ENCODE measurements at regions not wholly inside any gene's neighbourhood (a gene's known extent, or its start where the extent isn't known, plus 50 kb on each side); places are given as distances from the start of the nearest gene placed in this dataset.

DNA sequence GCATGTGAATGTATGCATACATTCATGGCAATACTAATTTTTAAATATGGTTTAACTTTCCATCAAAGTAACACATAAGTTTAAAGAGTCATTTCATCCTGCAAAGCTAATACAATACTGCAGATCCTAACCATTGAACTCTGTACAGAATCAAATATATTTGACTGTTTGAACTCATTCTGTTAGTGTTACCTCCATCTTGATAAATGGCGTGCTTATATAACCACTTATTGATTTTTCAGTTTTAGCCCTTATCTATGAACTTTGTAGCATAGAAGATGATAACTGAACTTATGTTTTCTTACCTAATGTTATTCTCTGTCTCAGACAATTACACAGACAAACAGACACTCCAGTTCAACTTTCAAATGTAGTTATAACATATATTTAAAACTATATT lies 731.0 kb upstream of the LRATD1 start:
- DNase-seq (ENCODE audit: low read depth) = no peak

DNA sequence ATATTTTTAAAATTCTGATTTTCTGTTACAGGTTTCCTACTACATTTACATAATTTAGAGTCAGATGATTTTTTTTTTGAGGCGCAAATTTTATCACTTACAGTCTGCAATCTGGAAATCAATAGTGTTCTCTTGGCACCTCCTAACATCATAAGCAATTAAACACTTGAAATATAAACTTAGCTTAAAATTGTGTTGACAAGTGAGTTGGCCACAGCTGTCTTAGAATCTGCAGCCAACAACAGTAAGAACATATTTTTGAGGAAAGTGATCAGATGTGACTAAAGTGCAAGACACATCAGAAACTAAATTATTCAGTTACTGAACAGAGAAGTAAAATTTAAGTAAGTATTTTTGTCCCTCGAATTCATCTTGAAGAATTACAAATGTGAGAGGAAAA lies 726.7 kb upstream of the LRATD1 start:
- no peak for DNase-seq (ENCODE audit: low read depth)

DNA sequence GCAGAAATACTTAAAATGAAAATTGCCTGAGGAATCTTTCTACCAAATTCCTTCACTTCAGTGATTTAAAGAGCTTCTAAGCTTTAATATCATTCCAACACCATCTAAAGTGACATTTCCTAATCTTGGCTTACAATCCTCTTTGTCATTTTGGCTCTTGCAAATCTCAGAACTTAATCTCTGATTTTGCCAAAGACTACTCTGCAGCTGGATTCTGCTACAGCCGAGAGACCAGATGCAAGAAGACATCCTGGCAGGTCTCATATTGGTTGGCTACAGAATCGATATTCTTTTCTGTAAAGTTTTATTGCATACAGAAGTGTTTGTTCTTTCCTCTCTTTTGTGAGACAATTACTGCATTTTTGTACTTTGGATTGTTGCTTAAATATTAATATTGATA lies 716.5 kb upstream of the LRATD1 start:
- DNase-seq (ENCODE audit: low read depth) = no peak

DNA sequence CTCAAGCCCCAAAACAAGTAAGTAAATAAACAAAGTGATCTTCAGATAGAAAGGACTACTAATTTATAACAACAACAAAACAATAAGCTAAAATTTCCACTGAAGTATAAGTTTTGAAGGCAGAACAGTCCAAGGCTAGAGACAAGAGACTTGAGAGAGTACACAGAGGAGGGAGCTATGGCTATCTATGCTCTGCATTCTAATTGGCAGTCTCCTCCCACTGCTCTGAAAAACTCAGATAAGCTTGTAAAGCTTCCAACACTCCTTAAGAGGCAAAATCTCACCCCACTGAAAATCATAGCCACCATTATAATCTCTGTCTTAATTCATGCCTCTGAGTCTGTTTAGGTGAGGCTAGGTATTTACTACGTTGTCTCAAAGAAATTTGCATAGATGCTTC lies 714.6 kb upstream of the LRATD1 start:
- no peak for DNase-seq (ENCODE audit: low read depth)

DNA sequence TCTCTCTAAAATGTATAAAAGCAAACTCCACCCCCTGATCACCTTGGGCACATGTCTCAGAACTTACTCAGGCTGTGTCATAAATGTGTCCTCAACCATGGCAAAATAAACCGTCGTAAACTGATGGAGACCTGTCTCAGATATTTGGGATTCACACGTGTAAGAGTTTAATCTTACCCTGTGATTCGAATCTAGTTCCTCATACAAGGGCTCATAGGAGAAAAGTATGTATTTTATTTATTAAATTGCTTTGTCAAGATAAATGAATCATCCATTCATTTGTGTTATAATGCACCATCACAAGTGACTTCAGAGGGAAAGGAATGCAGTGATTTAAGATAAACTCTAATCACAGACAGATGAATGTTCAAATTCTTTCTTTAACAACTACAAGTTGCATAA lies 712.5 kb upstream of the LRATD1 start:
- no peak for DNase-seq (ENCODE audit: low read depth)

DNA sequence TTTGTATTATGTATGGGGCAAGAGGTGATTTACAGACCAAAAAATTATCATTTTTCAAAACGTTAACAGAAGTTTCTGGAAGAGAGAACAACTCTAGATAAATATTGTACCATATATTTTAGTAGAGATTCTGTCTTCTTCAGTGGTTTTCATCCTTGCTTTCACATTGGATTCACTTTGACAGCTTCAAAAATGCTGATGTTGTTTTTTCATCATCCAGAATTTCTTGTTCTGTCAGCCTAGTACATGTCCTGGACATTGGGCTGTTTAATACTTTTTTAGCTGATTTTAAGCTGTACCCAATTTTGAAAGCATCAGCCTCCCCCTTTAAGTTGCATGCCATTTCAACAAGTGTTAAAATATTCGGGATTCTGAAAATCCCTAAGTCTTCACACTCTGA lies 711.3 kb upstream of the LRATD1 start:
- no peak for DNase-seq (ENCODE audit: low read depth)

DNA sequence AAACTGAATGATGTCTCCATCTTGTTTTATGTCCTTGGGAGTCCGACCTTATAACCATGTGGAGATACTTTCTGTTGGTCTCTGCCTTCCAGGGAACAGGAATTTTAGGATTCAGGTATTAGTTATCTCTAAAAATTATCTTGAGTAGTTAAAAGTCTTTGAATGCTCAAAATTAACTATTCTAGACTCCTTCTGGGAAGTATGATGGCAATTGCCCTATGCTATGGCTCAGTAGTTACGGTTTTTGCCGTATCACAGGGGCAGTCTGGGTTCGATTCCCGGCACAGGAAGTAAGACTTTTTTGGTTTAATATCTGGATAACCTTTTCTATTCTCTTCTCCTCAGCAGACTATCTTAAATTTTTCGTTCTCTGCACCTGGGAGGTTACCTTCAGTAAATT lies 708.7 kb upstream of the LRATD1 start:
- no peak for DNase-seq (ENCODE audit: low read depth)

DNA sequence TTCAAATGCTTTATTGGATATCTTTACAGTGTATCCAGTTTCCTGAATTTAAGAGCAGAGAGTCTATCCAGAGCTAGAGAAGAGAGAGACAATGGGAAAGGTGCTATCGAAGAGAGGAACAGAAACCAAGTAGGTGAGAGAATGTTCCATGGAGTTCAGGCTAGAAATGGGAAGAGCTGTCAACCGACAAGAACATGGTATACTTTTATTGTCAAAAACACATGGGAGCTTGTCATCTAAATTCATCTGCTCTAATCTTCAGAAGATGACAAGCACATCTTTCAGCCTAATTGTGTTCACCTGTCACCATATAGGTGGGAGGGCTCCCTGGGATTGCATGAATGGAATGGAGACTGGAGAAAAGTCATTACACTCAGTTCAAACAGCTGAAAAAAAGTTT lies 690.4 kb upstream of the LRATD1 start:
- no peak for DNase-seq (ENCODE audit: low read depth)

DNA sequence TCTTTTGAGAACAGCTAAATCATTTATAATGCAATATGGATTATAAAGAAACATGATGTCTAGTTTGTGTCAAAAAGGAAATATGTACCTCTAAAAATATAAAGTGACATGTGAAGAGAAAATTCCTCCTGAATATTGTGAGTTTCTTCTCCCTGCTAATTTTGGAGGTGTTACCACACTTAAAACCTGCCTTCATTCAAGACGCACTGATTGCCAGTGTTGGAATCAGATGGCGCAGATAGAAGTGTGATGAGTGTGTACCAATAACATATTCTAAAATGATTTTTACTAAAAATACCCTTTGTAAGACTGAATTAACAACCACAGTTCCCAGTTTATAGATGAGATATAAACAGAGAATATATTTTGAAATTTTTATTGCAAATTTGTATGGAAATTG lies 681.8 kb upstream of the LRATD1 start:
- DNase-seq (ENCODE audit: low read depth) = no peak

DNA sequence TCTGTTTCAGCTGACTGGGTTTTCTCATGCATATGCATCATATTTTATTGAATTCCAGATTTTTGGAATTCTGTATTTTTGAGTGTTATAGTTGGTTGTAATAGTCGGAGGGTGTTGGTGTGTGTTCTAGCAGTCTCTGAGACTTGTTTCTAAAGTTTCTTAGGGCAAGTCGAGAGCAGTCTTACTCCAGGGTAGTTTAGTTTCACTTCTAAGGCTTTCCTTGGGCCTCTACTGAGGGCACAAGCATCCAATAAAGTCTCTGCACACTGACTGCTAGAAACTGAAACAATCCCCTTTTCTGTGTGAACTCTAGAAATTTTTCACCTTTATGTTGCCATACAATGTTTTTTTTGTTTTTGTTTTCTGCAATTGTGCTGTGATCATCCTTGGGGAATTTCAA lies 663.7 kb upstream of the LRATD1 start:
- no peak for DNase-seq (ENCODE audit: low read depth)

DNA sequence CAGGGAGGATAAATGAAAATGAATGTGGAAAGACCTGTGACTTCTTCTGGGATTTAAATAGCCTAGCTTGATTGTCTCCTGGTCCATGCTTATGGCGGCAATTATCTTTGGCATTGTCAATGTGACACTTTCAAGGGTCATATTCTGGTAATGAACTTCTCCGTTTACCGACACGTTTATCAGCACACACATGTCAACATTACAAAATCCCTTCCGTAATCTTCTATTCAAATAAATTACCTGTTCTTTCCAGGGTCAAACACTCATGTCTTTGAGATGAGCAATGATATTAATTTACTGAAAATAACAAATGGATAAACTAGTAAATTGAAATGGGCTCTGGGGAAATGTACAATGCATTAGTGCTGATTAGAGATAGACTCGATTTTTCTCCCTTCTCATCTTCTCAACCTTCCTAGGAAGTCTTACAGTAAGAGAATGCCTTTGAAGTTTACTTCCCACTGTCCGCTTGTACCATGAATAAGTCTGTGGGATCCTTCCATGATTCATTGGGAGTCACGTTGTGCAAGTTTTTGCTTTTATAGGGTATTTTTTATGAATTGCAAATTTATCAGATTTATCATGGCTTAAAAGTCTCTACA lies 646.3 kb upstream of the LRATD1 start:
- DNase-seq (ENCODE audit: low read depth) = no peak

DNA sequence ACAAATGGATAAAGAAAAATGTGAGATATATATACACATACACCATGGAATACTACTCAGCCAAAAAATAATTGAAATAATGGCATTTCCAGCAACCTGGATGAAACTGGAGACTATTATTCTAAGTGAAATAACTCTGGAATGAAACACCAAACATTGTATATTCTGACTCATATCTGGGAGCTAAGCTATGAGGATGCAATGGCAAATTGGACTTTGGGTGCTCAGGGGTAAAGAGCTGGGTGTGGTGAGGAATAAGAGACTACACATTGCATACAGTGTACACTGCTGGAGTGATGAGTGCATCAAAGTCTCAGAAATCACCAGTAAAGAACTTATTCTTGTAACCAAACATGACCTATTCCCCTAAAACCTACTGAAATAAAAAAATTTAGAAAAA lies 636.0 kb upstream of the LRATD1 start:
- no peak for DNase-seq (ENCODE audit: low read depth)

DNA sequence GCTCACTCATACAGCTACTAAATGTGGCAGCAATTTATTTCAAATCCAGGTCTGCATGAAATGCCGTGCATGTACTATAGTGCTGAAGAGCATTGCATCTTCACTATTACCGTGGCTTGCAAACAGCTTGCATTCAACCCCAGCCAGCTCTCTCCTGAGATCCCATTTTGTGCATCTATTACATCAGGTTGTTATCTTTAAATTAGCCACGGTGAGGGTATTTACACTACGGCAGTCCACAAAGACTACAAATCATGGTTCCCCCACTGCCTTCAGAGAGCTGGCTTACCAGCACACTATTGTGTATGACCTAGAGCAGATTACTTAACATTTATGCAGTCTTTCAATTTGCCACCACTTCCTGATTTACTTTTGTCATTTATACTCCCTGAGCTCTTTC lies 621.3 kb upstream of the LRATD1 start:
- DNase-seq (ENCODE audit: low read depth) = no peak

DNA sequence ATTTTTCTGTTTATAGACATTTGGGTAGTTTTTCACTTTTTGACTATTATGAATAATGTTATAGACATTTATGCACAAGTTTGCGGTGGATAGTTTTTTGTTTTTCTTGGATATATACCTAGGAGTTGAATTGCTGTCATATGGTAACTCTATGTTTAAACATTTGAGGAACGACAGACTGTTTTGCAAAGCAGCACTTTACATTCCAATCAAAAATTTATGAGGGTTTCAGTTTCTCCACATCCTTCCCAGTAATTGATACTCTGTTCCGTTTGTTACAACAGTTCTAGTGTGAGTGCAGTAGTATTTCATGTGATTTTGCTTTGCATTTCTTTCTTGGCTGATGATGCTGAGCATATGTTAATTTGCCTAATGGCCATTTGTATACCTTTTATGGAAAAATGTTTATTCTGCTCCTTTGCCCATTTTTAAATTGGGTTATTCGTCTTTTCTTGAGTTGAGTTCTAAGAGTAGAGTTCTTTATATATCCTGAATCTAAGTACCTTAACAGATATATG lies 617.3 kb upstream of the LRATD1 start:
- no peak for DNase-seq (ENCODE audit: low read depth)

DNA sequence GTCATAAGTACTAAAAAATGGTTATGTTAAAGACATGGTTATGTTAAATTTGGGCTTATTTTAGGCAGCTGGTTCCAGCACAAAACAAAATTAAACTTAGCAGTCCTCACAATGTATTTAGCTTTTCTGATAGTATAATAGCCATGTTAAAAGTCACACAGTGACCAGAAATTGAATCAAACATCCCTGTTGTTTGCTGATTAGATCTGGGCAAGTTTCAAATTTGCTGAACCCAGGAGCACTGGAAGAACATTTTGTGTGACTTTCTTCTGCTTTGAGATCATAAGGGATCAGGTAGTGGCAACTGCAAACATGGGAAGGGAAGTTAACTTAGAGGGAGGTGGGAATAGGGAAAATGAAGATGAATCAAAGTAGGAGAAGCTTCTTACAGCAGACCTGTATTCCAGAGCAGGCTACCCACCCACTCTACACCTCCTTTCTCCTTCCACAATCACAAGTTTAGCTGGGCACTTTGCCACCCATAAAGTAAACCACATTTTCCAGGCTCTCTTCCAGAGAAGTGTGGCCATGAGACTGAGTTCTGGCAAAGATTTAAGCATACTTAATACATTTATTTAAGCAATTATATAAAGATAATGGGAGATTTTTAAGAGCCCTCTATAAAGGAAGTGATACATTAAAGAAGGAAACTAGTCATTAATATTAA lies 616.1 kb upstream of the LRATD1 start:
- DNase-seq (ENCODE audit: low read depth) = no peak

DNA sequence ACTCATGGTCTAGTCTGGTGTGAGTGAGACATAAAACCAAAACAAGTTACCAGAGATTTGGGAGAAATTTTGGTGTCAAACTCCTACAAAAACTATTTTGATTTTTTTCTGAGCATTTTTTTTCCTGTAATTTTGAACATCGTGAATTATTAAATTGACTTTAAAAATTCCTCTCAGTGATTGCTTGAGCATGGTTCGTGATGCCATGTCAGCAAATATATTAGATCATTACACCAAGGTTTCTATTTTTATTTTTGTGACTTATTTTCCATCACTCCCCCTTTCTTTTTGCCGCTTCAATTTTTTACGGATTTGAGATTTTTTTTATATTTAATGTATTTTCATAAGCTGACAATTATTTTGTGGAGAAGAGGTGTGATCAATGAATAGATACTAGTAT lies 613.9 kb upstream of the LRATD1 start:
- no peak for DNase-seq (ENCODE audit: low read depth)

DNA sequence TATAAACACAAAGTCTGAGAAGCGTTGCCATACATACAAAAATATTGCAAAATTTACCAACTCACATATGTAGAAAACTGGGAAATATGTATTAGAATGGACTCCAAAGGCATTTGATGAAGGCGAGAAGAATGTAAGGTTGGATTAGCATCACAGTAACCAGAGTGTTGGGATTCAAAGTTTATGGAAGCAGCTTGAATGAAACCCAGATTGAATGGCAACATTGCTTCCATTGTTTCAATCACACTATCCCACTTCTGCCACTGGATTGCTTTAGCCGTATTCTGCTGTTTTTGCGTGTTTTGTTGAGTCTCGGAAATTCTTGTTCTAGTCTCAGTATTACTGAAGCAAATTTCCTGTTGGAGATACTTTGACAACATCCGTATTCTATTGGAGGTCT lies 609.0 kb upstream of the LRATD1 start:
- DNase-seq (ENCODE audit: low read depth) = no peak

DNA sequence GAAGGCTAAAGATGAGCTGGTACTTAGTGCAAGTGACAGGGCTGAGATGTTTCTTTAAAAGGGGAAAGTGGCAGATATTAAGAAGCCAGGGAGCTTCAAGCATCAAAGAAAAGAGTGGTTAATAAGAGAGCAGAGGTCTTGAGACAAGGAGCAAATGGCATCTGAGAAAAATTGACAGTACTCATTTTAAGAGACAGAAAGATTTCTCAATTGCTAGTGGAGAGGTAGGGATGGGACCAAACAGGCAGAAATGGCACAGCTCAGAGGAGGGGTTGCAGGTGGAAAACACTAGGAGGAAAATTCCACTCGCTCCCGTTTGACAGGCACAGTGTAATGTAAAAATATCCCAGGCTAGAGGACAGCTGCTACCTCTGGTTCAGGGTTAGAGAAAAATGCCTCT lies 593.4 kb upstream of the LRATD1 start:
- no peak for DNase-seq (ENCODE audit: low read depth)

DNA sequence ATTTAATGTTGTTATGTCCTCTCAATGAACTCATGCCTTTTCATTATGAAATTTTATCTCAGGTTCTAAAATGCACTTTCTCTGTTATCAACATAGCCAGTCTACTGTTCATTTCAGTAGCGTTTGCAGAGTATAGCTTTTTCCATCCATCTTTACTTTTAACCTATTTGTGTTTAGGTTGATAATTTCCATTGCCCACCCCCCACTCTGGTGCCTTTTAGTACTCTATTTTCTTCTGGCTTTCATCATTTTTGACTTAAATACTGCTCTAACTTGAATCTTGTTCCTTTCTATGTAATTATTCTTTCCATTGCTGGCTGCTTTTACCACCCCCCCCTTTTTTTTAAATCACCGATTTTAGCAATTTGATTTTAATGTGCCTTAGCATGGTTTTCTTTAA lies 585.0 kb upstream of the LRATD1 start:
- no peak for DNase-seq (ENCODE audit: low read depth)

DNA sequence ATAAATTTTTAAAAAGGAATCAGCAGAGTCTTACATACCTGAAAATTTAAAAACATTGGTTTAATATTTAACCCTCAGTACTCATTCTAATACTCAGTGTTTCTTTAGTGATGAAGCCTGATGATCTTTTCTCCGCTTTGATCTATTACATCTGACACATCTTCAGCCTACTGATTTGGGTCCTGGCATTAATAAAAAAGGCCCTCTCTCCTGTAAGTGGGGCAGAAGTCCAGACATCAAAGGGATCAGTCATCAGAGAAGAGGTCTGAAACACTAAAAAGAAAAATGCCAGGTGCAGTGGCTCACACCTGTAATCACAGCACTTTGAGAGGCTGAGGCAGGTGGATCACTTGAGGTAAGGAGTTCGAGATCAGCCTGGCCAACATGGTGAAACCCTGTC lies 581.1 kb upstream of the LRATD1 start:
- no peak for DNase-seq (ENCODE audit: low read depth)

DNA sequence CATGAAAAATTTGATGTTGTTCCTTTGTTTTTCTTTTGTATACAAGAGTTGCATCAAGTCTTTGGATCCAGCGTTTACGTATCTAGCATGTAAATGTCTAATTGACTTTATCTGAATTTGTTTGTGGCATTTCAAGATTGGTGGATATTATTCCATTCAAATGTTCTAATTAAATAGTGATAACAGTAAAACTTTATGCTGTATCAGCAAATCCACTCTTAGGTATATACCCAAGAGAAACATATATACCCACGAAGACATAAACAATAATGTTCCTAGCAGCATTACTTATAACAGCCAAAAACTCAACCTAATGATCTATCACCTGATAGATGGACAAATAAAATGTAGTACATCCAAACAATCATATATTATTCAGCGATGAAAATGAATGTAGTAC lies 579.4 kb upstream of the LRATD1 start:
- DNase-seq (ENCODE audit: low read depth) = no peak

DNA sequence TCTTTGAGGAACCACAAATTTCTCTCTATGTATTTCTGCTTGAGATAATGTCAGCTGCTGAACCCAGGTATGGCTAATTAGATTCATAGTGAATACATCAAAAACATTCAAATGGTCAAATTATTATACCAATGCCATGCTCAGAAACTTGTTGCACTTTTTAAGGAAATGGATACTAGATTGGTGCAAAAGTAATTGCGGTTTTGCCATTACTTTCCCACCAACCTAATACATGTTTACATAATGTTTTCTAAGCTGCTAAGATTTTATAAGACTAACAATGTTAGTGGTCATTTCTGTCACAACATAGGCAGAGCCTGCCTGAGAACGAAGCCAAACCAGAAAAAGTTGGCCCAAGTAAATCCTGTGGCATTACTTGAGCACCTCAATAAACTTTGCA lies 568.2 kb upstream of the LRATD1 start:
- DNase-seq (ENCODE audit: low read depth) = no peak

DNA sequence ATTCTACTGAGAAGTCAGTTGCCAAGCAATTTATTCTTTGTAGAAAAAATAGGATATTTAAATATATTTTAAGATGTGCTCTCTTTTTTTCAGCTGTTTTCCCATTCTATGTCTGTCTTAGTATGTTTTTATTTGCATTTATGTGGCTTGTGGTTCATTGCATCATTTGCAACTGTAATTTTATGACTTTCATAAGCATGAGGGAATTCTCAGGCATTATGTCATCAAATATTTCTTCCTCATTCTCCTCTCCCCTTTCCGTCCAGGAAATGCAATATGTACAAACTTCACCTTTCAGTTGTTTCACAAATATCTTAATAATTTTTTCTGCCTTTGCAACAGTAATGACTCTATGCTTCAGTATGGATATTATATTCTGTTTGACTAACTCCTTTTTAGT lies 560.2 kb upstream of the LRATD1 start:
- no peak for DNase-seq (ENCODE audit: low read depth)

DNA sequence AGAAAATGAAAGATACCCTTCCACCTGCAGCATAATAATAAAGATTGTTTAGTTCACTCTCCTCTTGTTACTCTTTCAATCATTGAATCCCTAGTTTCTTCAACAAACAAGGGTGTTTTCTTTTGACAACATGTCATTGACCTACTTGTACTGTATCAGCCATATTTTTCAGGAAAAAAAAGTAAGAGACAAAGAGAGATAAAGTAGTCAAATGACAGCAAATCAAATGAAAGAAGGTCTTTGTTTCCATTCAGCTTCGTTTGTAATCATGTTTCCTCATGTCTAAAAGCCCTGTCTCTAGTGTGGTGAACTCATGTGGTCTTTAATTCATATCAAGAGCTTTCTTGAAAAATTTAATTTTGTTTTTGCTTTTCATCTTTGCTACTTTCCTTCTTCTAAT lies 557.8 kb upstream of the LRATD1 start:
- no peak for DNase-seq (ENCODE audit: low read depth)
